Caco-2 (cell line): ENCODE measurements at regions not wholly inside any gene's neighbourhood (a gene's known extent, or its start where the extent isn't known, plus 50 kb on each side); places are given as distances from the start of the nearest gene placed in this dataset.

Experiments used
- BruUV-seq: library from RNA; stranded (reverse); fragments of 400-500 nt; replicated peaks from 2 replicates; lab custom pipeline; 2021; lab: Mats Ljungman, UMichigan
- CTCF ChIA-PET: fragments of 300-600 bp; sonication (Branson Sonifier 250); formaldehyde crosslinking; loops from one replicate; lab custom pipeline; 2022; ENCODE audit warnings: antibody characterized with exemption; lab: Charles Lee
- POLR2A ChIA-PET: fragments of 300-600 bp; sonication (Branson Sonifier 250); formaldehyde crosslinking; loops from one replicate; lab custom pipeline; 2022; ENCODE audit warnings: antibody characterized with exemption; lab: Charles Lee
- DNase-seq, 2 experiments: peaks; one replicate each; pipeline versions ENCODE4 v3.0.0 to v3.0.0-alpha.2; 2020 to 2022
- H3K27me3 ChIP-seq: replicated peaks from 2 replicates; pipeline ENCODE4 v1.6.0; 2011; ENCODE audit warnings: low read length; ENCODE audit not compliant: control insufficient read depth, insufficient read depth
- H3K36me3 ChIP-seq: 2 replicates; pipeline ENCODE4 v1.5.1; 2011; ENCODE audit warnings: low read length; ENCODE audit not compliant: control insufficient read depth, insufficient read depth
- H3K4me1 ChIP-seq: fragments of 250-450 bp; sonication (Bioruptor Pico); 2 replicates; pipeline ENCODE4 v1.5.1; 2020; ENCODE audit warnings: mild to moderate bottlenecking
- H3K4me3 ChIP-seq: 2 replicates; pipeline ENCODE4 v1.5.1; 2011; ENCODE audit warnings: low read depth, mild to moderate bottlenecking, control low read depth, low read length
- H3K9me3 ChIP-seq: fragments of 250-450 bp; sonication (Bioruptor Pico); 2 replicates; pipeline ENCODE4 v1.5.1; 2020; ENCODE audit warnings: mild to moderate bottlenecking, moderate library complexity
- H3K27ac Mint-ChIP-seq: one replicate; pipeline ENCODE4 v1.8.0; 2022; ENCODE audit warnings: mixed read lengths; ENCODE audit not compliant: unreplicated experiment
- H3K27me3 Mint-ChIP-seq: one replicate; pipeline ENCODE4 v1.8.0; 2022; ENCODE audit warnings: mixed read lengths; ENCODE audit not compliant: insufficient read depth, unreplicated experiment
- H3K36me3 Mint-ChIP-seq: one replicate; pipeline ENCODE4 v1.8.0; 2022; ENCODE audit warnings: mild to moderate bottlenecking, mixed read lengths; ENCODE audit not compliant: insufficient read depth, unreplicated experiment
- H3K4me1 Mint-ChIP-seq: one replicate; pipeline ENCODE4 v1.8.0; 2022; ENCODE audit warnings: low read depth, mixed read lengths; ENCODE audit not compliant: unreplicated experiment
- H3K4me3 Mint-ChIP-seq: one replicate; pipeline ENCODE4 v1.8.0; 2022; ENCODE audit warnings: mild to moderate bottlenecking, moderate library complexity, mixed read lengths; ENCODE audit not compliant: unreplicated experiment
- H3K9me3 Mint-ChIP-seq: one replicate; pipeline ENCODE4 v1.8.0; 2022; ENCODE audit warnings: mixed read lengths; ENCODE audit not compliant: unreplicated experiment
- CTCF ChIP-seq, 2 experiments: fragments of 200-600 bp in 1 of 2; IDR thresholded peaks; 1 replicate in 1 of 2; 2 replicates in 1 of 2; pipeline versions ENCODE4 v1.5.1 to v1.8.0; 2011 to 2022; ENCODE audit warnings: antibody characterized with exemption in 1 of 2, control low read depth in 1 of 2, inconsistent platforms in 1 of 2, low read depth in 1 of 2, low read length in 1 of 2, mild to moderate bottlenecking in 1 of 2, moderate library complexity in 1 of 2; ENCODE audit not compliant: insufficient read depth in 1 of 2, severe bottlenecking in 1 of 2, unreplicated experiment in 1 of 2
- intact Hi-C: fragments of 100-400 bp; cut with micrococcal nuclease; formaldehyde crosslinking; loops from one replicate; pipeline ENCODE4 v1.10.0; 2022; ENCODE audit not compliant: unreplicated experiment

- CTCF ChIA-PET = no interaction called here
- H3K27ac Mint-ChIP-seq = no peak overlapping the region
- peaks cover 31% of the 10 kb centered on the region for H3K27me3 Mint-ChIP-seq
- no peak for DNase-seq
- intact Hi-C loops = no loop called here
- no peaks in the 10 kb centered on the region for H3K9me3 Mint-ChIP-seq
- BruUV-seq = no TSS peak
- Histone ChIP-seq H3K36me3 (no peaks in the 10 kb centered on the region), H3K4me1 (no peaks in the 10 kb centered on the region), H3K27me3 (peaks cover 2% of the 10 kb centered on the region), H3K9me3 (no peaks in the 10 kb centered on the region), H3K4me3 (no peak overlapping the region)
- no peak for TF ChIP-seq CTCF (IDR thresholded peaks at IDR 0.05; ENCODE audit: insufficient read depth in 1 of 2, low read depth in 1 of 2, low read length in 1 of 2, severe bottlenecking in 1 of 2, unreplicated experiment in 1 of 2)
- no peaks in the 10 kb centered on the region for H3K36me3 Mint-ChIP-seq
- H3K4me1 Mint-ChIP-seq = peaks cover 12% of the 10 kb centered on the region
- POLR2A ChIA-PET = no interaction called here
- no peak overlapping the region for H3K4me3 Mint-ChIP-seq
These were observed 402.7 kb upstream of the TNRC6C start for GRCh38 chr17:77555741-77556291.

DNA sequence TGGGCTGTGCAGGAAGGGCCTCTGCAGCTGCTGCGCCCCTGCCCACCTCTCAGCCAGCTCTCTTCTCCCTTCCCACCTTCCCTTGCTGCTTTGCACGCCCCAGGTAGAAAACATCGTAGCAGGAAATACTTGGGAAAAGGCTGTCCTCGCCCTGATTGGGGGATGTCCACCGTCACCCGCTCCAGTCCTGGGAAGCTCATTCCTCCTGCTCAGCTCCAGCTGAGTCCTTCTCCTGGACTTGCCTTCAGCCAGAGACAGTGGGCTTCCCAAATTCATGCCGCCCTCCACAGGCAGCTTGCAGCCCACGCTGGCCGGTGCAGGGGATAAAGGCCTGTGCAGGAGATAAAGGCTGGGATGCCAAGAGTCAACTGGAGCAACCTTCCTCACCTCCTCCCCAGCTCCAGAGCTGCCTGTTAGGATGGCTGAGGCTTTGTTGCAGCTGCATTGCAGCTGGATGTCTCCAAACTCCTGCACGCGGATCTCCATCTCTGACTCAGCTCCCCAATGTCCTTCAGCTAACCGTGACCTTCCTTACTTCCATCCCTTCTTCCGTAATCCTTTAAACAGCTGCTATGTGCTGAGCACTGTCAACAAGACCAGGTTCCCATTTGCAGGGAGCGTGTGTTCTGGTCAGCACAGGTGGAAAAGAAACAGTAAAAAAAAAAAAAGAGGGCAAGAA, 402.0 kb upstream of the TNRC6C start:
- intact Hi-C loops = no loop called here
- CTCF ChIA-PET = interaction anchor here (0.6 to 0.7 kb wide), 2 partner anchors 13 to 38 kb away, joined by 3 to 4 read pairs; no protein-coding TSS in a partner anchor
- Mint-ChIP-seq H3K9me3 (no peaks in the 10 kb centered on the region), H3K36me3 (no peaks in the 10 kb centered on the region), H3K27ac (no peak overlapping the region), H3K4me3 (no peak overlapping the region), H3K27me3 (peaks cover 28% of the 10 kb centered on the region), H3K4me1 (peaks cover 12% of the 10 kb centered on the region)
- DNase-seq = no peak
- peaks cover 2% of the 10 kb centered on the region; the same call in 1 of the 2 replicates for H3K27me3 ChIP-seq
- no peaks in the 10 kb centered on the region for H3K4me1 ChIP-seq
- TF ChIP-seq CTCF (IDR thresholded peaks at IDR 0.05; ENCODE audit: insufficient read depth in 1 of 2, low read depth in 1 of 2, low read length in 1 of 2, severe bottlenecking in 1 of 2, unreplicated experiment in 1 of 2) = no peak
- H3K4me3 ChIP-seq = no peak overlapping the region
- POLR2A ChIA-PET = no interaction called here
- H3K9me3 ChIP-seq = no peaks in the 10 kb centered on the region
- BruUV-seq = no TSS peak
- H3K36me3 ChIP-seq = no peaks in the 10 kb centered on the region

DNA sequence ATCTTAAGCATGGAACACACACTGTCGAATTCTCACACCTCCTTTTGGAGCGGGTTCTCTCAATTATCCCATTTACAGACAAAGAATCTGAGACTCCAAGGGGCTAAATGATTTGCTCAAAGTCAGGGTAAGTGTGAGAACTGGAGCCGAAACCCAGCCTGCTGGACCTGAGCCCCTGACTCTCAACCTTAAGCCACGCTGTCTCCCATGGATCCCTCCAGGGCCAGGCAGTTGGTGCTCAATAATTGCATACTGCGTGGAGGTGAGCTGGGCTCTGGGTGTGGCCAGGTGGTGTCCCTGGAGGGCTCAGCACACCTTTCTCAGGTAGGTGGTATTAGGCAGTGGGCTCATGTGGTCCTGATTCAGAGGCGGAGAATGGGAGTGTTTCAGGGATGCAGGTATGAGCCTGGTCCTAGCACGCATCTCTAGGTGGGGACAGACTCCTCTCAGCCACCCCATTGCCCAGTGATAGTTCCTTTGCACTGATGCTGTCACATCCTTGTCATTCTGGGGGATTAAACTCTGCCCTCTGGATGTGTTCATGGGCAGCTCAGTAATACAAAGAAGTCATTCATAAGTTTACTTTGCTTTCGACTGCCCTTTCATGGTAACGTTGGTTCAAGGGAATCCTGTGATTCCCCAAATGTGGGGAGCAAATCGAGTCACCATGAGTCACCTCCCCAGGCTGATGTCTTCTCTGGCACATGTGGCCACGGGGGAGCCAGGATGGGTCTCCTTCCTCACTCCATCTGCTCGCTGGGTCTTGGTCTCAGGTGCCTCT, 399.5 kb upstream of the TNRC6C start:
- no TSS peak for BruUV-seq
- no peaks in the 10 kb centered on the region for H3K9me3 Mint-ChIP-seq
- TF ChIP-seq CTCF (IDR thresholded peaks at IDR 0.05; ENCODE audit: insufficient read depth in 1 of 2, low read depth in 1 of 2, low read length in 1 of 2, severe bottlenecking in 1 of 2, unreplicated experiment in 1 of 2) = no peak
- H3K4me1 Mint-ChIP-seq = peaks cover 12% of the 10 kb centered on the region
- H3K27ac Mint-ChIP-seq = no peak overlapping the region
- ChIA-PET POLR2A (no interaction called here), CTCF (no interaction called here)
- Histone ChIP-seq H3K27me3 (peaks cover 2% of the 10 kb centered on the region; the same call in 1 of the 2 replicates), H3K4me3 (no peak overlapping the region), H3K4me1 (no peaks in the 10 kb centered on the region), H3K36me3 (no peaks in the 10 kb centered on the region), H3K9me3 (no peaks in the 10 kb centered on the region)
- no peaks in the 10 kb centered on the region for H3K36me3 Mint-ChIP-seq
- no peak overlapping the region for H3K4me3 Mint-ChIP-seq
- no peak for DNase-seq
- H3K27me3 Mint-ChIP-seq = peaks cover 25% of the 10 kb centered on the region
- intact Hi-C loops = no loop called here
